SH-SY5Y (cell line): ENCODE measurements at regions not wholly inside any gene's neighbourhood (a gene's known extent, or its start where the extent isn't known, plus 50 kb on each side); places are given as distances from the start of the nearest gene placed in this dataset.

Experiments used
- GATA2 ChIP-seq: IDR thresholded peaks from 2 replicates; pipeline ENCODE4 v1.6.1; 2011; ENCODE audit warnings: mild to moderate bottlenecking, low read depth, low read length
- GATA3 ChIP-seq: IDR thresholded peaks from 2 replicates; pipeline ENCODE4 v1.6.1; 2011; ENCODE audit warnings: low read depth, mild to moderate bottlenecking, low read length, moderate library complexity

DNA sequence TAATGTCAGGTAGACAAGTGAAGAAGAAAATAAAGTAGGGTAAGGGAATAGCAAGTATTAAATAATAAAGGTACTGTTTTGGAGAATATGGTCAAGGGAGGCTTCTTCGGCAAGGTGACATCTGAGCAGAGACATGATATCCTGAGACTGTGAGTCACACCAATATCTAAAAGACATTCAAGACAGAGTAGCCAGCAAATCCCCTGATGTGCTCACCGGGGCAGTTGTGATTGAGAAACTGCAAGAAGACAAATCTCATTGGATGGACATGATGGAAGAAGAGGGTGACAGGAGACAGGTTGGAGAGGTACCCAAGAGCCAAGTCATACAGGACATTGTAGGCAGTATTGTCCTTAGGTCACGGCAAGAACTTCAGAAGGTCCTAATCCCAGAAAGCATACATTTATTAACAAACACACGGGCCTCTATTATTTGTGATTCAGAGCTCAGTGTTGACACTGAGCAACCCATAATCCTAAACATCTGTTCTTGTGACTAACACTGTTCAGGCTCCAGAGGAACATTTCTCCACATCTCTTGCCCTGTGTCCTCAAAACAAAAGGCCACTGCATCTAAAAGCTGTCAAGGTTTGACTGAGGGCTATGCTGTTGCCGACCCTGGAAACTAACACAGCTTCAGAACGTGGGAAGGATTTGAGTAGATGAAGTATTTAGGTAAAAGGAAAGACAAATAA is 258.7 kb upstream of the CLINT1 start:
- TF ChIP-seq GATA3 (no peak), GATA2 (no peak)
